ENCODE measurements at regions not wholly inside any gene's neighbourhood (a gene's known extent, or its start where the extent isn't known, plus 50 kb on each side); places are given as distances from the start of the nearest gene placed in this dataset. TPM values are rescaled to one million over a fixed set of nuclear protein-coding genes. Genes with fewer than 3 reads are reported as not detected.
"Not testable (repeated sequence)": the region's sequence is repeated elsewhere in the genome, so short reads cannot be mapped to it uniquely, and the experiment has no call there.

GRCh38 chr12:8396225-8397071 is 59.3 kb upstream of the CLEC6A start:
- DNase-seq (ENCODE audit: low spot score): peak; percentile 83

GRCh38 chr12:8397378-8397777 is 58.4 kb upstream of the CLEC6A start:
- H3K36me3 ChIP-seq (ENCODE audit: control insufficient read depth in 4 of 4, insufficient read depth in 3 of 4, low read depth in 1 of 4, low read length in 3 of 4); H3K9ac ChIP-seq (ENCODE audit: low read depth in 1 of 2, low read length in 2 of 2); H3K9me3 ChIP-seq (ENCODE audit: control insufficient read depth in 4 of 4, low read length in 3 of 4); H3K4me1 ChIP-seq (ENCODE audit: control insufficient read depth in 4 of 4, insufficient read depth in 4 of 4, low read length in 3 of 4); H3K27ac ChIP-seq (ENCODE audit: low read depth in 1 of 2, low read length in 2 of 2); H3K4me3 ChIP-seq (ENCODE audit: low read depth in 1 of 3, low read length in 3 of 3); H3K27me3 ChIP-seq (ENCODE audit: control insufficient read depth in 4 of 4, insufficient read depth in 4 of 4, low read length in 3 of 4); DNase-seq (ENCODE audit: low spot score): not testable (repeated sequence)
- 55% methylated on average over 7 of the region's 7 CpGs for WGBS

More at GRCh38 chr12:8396225-8397071, 59.3 kb upstream of the CLEC6A start:
- H3K4me3 ChIP-seq (ENCODE audit: low read depth in 1 of 3, low read length in 3 of 3): peak overlapping the region in 1 of 3 donors; percentile 29
- WGBS: 3% methylated on average over 79 of the region's 79 CpGs
- TF ChIP-seq RAD21 (IDR thresholded peaks at IDR 0.05) (peak in 1 of 2 donors; percentile 63), CTCF (IDR thresholded peaks at IDR 0.05; ENCODE audit: low read depth, low read length, missing input control) (peak; percentile 65)
- not testable (repeated sequence) for H3K9me3 ChIP-seq (ENCODE audit: control insufficient read depth in 4 of 4, low read length in 3 of 4); H3K9ac ChIP-seq (ENCODE audit: low read depth in 1 of 2, low read length in 2 of 2); H3K27ac ChIP-seq (ENCODE audit: low read depth in 1 of 2, low read length in 2 of 2); H3K4me1 ChIP-seq (ENCODE audit: control insufficient read depth in 4 of 4, insufficient read depth in 4 of 4, low read length in 3 of 4); H3K27me3 ChIP-seq (ENCODE audit: control insufficient read depth in 4 of 4, insufficient read depth in 4 of 4, low read length in 3 of 4); H3K36me3 ChIP-seq (ENCODE audit: control insufficient read depth in 4 of 4, insufficient read depth in 3 of 4, low read depth in 1 of 4, low read length in 3 of 4)

- not testable (repeated sequence) for DNase-seq (ENCODE audit: low spot score); H3K9me3 ChIP-seq (ENCODE audit: control insufficient read depth in 4 of 4, low read length in 3 of 4); H3K4me1 ChIP-seq (ENCODE audit: control insufficient read depth in 4 of 4, insufficient read depth in 4 of 4, low read length in 3 of 4); H3K36me3 ChIP-seq (ENCODE audit: control insufficient read depth in 4 of 4, insufficient read depth in 3 of 4, low read depth in 1 of 4, low read length in 3 of 4); H3K27me3 ChIP-seq (ENCODE audit: control insufficient read depth in 4 of 4, insufficient read depth in 4 of 4, low read length in 3 of 4); H3K4me3 ChIP-seq (ENCODE audit: low read depth in 1 of 3, low read length in 3 of 3); H3K9ac ChIP-seq (ENCODE audit: low read depth in 1 of 2, low read length in 2 of 2); H3K27ac ChIP-seq (ENCODE audit: low read depth in 1 of 2, low read length in 2 of 2)
- 79% methylated on average over 13 of the region's 13 CpGs for WGBS
Observed at GRCh38 chr12:8399496-8400034, 56.2 kb upstream of the CLEC6A start.

GRCh38 chr12:8403834-8404233 is 51.9 kb upstream of the CLEC6A start:
- DNase-seq (ENCODE audit: low spot score); H3K27me3 ChIP-seq (ENCODE audit: control insufficient read depth in 4 of 4, insufficient read depth in 4 of 4, low read length in 3 of 4); H3K9ac ChIP-seq (ENCODE audit: low read depth in 1 of 2, low read length in 2 of 2); H3K4me3 ChIP-seq (ENCODE audit: low read depth in 1 of 3, low read length in 3 of 3); H3K9me3 ChIP-seq (ENCODE audit: control insufficient read depth in 4 of 4, low read length in 3 of 4); H3K27ac ChIP-seq (ENCODE audit: low read depth in 1 of 2, low read length in 2 of 2); H3K36me3 ChIP-seq (ENCODE audit: control insufficient read depth in 4 of 4, insufficient read depth in 3 of 4, low read depth in 1 of 4, low read length in 3 of 4); H3K4me1 ChIP-seq (ENCODE audit: control insufficient read depth in 4 of 4, insufficient read depth in 4 of 4, low read length in 3 of 4): not testable (repeated sequence)
- 89% methylated on average over 6 of the region's 6 CpGs for WGBS

GRCh38 chr12:8404341-8404740 is 51.4 kb upstream of the CLEC6A start:
- not testable (repeated sequence) for H3K27me3 ChIP-seq (ENCODE audit: control insufficient read depth in 4 of 4, insufficient read depth in 4 of 4, low read length in 3 of 4); H3K27ac ChIP-seq (ENCODE audit: low read depth in 1 of 2, low read length in 2 of 2)

More at GRCh38 chr12:8404341-8404740, 51.4 kb upstream of the CLEC6A start:
- not testable (repeated sequence) for H3K9me3 ChIP-seq (ENCODE audit: control insufficient read depth in 4 of 4, low read length in 3 of 4); H3K4me1 ChIP-seq (ENCODE audit: control insufficient read depth in 4 of 4, insufficient read depth in 4 of 4, low read length in 3 of 4); H3K4me3 ChIP-seq (ENCODE audit: low read depth in 1 of 3, low read length in 3 of 3); H3K36me3 ChIP-seq (ENCODE audit: control insufficient read depth in 4 of 4, insufficient read depth in 3 of 4, low read depth in 1 of 4, low read length in 3 of 4); H3K9ac ChIP-seq (ENCODE audit: low read depth in 1 of 2, low read length in 2 of 2); DNase-seq (ENCODE audit: low spot score)
- 93% methylated on average over 26 of the region's 26 CpGs for WGBS

Small RNAs in the stretch of these regions (small RNA-seq; reads per million reads assigned to genes)
- gene AC092745.3: not detected
